Tibial nerve (tissue), 3 donors: ENCODE measurements at regions not wholly inside any gene's neighbourhood (a gene's known extent, or its start where the extent isn't known, plus 50 kb on each side); places are given as distances from the start of the nearest gene placed in this dataset.

Source experiments
- POLR2A ChIP-seq, 2 donors: fragments of 450-650 bp; IDR thresholded peaks; one replicate each; pipeline ENCODE4 v1.6.1; 2017; ENCODE audit warnings: antibody characterized with exemption in 2 of 2, mild to moderate bottlenecking in 2 of 2, moderate library complexity in 2 of 2
- TF ChIP-seq, protein P1 (sequence below), 5 experiments: fragments of 200-600 bp in 3 of 5; fragments of 450-650 bp in 2 of 5; sonication (generic) in 3 of 5; IDR thresholded peaks; one replicate each; pipeline ENCODE4 v1.5.1; 2016 to 2019; ENCODE audit warnings: antibody characterized with exemption in 5 of 5, mild to moderate bottlenecking in 3 of 5, moderate library complexity in 2 of 5

DNA sequence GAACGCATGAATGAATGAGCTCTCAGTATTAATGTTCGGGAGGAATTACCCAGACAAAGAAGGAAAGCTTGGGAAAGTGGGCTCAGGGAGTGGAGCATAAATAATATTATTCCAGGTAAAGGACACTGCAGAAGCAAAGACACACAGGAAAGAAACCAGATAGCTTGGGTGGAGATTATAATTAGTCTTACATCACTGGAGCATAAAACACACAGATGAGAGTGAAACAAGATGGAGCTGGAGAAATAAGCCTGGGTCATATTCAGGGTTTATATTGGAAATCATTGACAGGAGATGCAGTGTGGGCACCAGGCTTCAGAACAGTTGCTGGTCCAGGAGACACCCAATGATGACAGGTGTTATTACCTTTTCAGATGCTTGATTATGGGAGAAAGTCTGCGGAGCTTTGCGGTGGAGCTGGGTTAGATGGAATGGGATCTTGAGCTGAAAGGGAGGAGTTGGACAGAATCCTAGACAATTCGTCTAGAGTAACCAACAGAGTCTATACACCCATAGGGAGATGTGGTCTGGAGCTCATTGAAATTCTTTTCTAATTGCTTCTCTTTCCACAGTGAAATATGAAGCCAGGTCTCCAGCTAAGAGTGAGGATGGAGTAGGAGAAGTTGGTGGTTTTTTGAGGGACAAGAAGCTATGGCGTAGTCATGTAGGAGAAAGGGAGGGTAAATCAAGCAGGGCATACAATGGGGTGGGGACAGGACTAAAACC lies 227.2 kb downstream of the FAM76B start:
- TF ChIP-seq, protein P1, sequence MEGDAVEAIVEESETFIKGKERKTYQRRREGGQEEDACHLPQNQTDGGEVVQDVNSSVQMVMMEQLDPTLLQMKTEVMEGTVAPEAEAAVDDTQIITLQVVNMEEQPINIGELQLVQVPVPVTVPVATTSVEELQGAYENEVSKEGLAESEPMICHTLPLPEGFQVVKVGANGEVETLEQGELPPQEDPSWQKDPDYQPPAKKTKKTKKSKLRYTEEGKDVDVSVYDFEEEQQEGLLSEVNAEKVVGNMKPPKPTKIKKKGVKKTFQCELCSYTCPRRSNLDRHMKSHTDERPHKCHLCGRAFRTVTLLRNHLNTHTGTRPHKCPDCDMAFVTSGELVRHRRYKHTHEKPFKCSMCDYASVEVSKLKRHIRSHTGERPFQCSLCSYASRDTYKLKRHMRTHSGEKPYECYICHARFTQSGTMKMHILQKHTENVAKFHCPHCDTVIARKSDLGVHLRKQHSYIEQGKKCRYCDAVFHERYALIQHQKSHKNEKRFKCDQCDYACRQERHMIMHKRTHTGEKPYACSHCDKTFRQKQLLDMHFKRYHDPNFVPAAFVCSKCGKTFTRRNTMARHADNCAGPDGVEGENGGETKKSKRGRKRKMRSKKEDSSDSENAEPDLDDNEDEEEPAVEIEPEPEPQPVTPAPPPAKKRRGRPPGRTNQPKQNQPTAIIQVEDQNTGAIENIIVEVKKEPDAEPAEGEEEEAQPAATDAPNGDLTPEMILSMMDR (IDR thresholded peaks at IDR 0.05) = no peak
- TF ChIP-seq POLR2A (IDR thresholded peaks at IDR 0.05) = no peak
